ENCODE measurements at regions not wholly inside any gene's neighbourhood (a gene's known extent, or its start where the extent isn't known, plus 50 kb on each side); places are given as distances from the start of the nearest gene placed in this dataset.

DNA sequence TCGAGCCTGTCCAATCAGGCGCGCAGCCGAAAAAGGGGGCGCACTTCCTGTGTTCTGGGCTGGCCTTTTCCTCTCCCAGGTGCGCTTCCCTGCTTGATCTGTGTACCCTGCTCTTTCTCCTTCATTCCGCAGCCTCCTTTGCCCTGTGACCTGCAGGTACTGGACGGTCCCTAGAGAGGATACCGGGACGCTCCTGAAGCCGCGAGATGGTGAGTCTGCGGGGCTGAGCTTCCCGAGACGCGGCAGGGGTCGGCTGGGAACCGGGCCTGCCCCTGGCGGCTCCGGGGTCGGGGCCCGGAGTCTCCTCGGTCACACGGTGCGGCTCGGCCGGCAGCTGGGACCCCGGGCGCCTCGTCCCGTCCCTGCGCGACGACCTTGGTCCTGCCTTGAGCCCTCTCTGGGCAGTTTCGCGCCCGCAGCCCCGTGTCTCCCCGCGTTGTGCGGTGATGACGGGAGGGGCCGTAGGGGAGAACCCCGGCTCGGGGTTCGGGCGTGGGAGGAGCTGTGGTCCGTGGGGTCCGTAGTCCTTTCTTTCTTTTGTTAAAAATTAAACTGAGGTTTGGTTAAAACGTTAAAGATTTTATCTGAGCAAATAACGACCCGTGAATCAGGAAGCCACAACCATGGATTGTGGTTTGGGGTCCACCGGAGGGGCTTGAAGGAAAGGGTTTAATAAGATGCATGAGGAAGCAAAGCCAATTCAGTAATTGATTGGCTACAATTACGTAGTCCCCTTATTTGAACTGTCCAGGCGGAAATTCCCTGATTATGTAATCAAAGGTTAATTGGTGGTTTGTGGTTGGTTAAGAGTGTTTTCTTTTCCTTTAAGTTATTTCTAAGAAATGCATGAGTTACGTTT is 172.8 kb upstream of the ZNF267 start:
- H3K4me2 ChIP-seq (ENCODE audit: low read length): peak overlapping the region; percentile 72
- peak overlapping the region; percentile 77 for H3K4me3 ChIP-seq (ENCODE audit: low read length)
- peak overlapping the region; percentile 27; the same call in 1 of the 2 replicates for H2AFZ ChIP-seq (ENCODE audit: low read depth, low read length)
- peak overlapping the region; percentile 60 for H3K9ac ChIP-seq (ENCODE audit: low read length)
- H3K27ac ChIP-seq (ENCODE audit: low read length): no peak overlapping the region
- peaks cover 19% of the 10 kb centered on the region for H3K36me3 ChIP-seq (replicated peaks; ENCODE audit: low read depth, low read length)
- TF ChIP-seq EZH2phosphoT487 (IDR thresholded peaks at IDR 0.05; ENCODE audit: low read depth) (no peak), CTCF (IDR thresholded peaks at IDR 0.05; ENCODE audit: low read depth, low read length) (0 out of 2 replicates have a peak, but pooled peaks have one; percentile 4)
- H3K27me3 ChIP-seq (ENCODE audit: low read depth, low read length): peaks cover 25% of the 10 kb centered on the region
- no peaks in the 10 kb centered on the region for H3K79me2 ChIP-seq (ENCODE audit: low read length)
- H3K4me1 ChIP-seq (ENCODE audit: low read length): peaks cover 10% of the 10 kb centered on the region
- peaks cover 35% of the 10 kb centered on the region for H4K20me1 ChIP-seq (ENCODE audit: insufficient read depth, low read length)
- no peaks in the 10 kb centered on the region for H3K9me3 ChIP-seq (ENCODE audit: insufficient read depth, low read length)

DNA sequence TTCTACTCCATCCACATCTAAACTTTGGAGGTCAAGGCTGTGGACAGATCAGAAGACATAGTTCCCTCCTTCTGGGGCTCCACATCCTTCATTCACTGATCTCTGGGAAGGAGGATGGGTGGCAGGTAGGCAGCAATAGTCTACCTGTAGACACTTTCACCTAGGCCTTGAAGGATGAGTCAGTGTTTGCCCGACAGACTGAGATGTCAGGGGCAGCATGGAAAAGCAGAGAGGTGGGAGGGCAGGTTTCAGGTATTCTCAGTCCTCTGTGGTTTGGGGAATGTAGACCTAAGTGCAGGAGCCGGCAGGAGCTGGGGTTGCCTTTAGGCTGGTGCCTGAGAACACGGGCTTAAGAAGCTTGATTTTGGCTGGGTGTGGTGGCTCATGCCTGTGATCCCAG is 171.9 kb upstream of the ZNF267 start:
- peak overlapping the region; percentile 72 for H3K4me2 ChIP-seq (ENCODE audit: low read length)
- H3K9me3 ChIP-seq (ENCODE audit: insufficient read depth, low read length): no peaks in the 10 kb centered on the region
- H3K79me2 ChIP-seq (ENCODE audit: low read length): no peaks in the 10 kb centered on the region
- H3K4me1 ChIP-seq (ENCODE audit: low read length): peaks cover 10% of the 10 kb centered on the region
- no peak overlapping the region for H3K9ac ChIP-seq (ENCODE audit: low read length)
- no peak overlapping the region for H3K27ac ChIP-seq (ENCODE audit: low read length)
- peaks cover 19% of the 10 kb centered on the region for H3K36me3 ChIP-seq (replicated peaks; ENCODE audit: low read depth, low read length)
- H2AFZ ChIP-seq (ENCODE audit: low read depth, low read length): no peak overlapping the region
- no peak for TF ChIP-seq CTCF (IDR thresholded peaks at IDR 0.05; ENCODE audit: low read depth, low read length)
- TF ChIP-seq EZH2phosphoT487 (IDR thresholded peaks at IDR 0.05; ENCODE audit: low read depth): no peak
- H4K20me1 ChIP-seq (ENCODE audit: insufficient read depth, low read length): peaks cover 35% of the 10 kb centered on the region
- H3K4me3 ChIP-seq (ENCODE audit: low read length): peak overlapping the region; percentile 77
- H3K27me3 ChIP-seq (ENCODE audit: low read depth, low read length): peaks cover 25% of the 10 kb centered on the region

DNA sequence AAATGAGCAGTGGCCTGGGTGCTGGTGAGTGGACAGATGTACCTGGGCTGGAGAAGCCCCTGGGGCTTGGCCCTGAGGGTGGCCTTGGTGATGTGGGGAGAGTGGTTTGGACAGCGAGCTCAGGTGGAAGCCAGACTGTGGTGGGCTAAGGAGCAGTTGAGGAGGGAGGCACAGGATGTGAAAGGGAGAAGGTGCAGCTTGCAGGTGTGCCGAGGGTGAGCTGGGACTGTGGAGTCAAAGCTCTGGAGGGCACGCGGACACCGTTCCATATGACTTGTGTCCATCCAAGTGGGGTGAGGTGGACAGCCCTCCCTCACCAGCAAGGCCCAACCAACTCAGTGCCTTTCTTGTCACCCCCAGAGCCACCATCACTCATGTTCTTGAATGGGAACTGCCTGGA is 170.8 kb upstream of the ZNF267 start:
- TF ChIP-seq CTCF (IDR thresholded peaks at IDR 0.05; ENCODE audit: low read depth, low read length) (no peak), EZH2phosphoT487 (IDR thresholded peaks at IDR 0.05; ENCODE audit: low read depth) (no peak)
- H3K9ac ChIP-seq (ENCODE audit: low read length): no peak overlapping the region

DNA sequence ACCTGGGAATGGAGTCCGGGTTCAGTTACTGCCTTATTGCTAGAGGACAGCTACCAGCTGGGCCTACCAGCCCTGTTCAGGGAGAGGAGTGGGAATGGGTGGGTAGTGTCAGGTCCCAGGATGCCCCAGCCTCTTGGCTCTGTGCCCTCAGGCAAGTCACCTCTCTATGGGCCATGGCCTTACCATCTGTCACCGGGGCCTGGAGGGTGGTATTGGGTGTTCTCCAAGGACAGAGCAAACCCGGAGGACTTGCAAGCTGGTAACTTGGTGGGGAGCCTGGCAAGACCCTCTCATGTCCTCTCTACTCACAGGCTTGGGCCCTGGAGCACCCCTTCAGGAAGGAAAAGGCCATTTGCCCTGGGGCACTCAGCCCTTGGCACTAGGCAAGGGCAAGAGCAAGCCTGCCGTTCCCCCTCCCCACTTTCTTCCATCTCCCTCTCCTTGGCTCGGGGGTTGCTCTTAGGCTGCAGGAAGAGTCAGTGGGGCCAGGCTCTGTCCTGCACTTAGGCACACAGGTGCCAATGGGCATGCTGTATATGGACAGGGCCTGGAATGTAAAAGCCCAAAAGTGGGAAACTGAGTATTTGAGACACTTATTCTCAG is 170.0 kb upstream of the ZNF267 start:
- no peak overlapping the region for H3K27ac ChIP-seq (ENCODE audit: low read length)
- H3K4me3 ChIP-seq (ENCODE audit: low read length): no peak overlapping the region
- no peak overlapping the region for H3K4me2 ChIP-seq (ENCODE audit: low read length)
- H4K20me1 ChIP-seq (ENCODE audit: insufficient read depth, low read length): peaks cover 35% of the 10 kb centered on the region
- no peak overlapping the region for H3K9ac ChIP-seq (ENCODE audit: low read length)
- H3K4me1 ChIP-seq (ENCODE audit: low read length): peaks cover 10% of the 10 kb centered on the region
- H3K36me3 ChIP-seq (replicated peaks; ENCODE audit: low read depth, low read length): peaks cover 25% of the 10 kb centered on the region
- TF ChIP-seq CTCF (IDR thresholded peaks at IDR 0.05; ENCODE audit: low read depth, low read length): no peak
- no peak for TF ChIP-seq EZH2phosphoT487 (IDR thresholded peaks at IDR 0.05; ENCODE audit: low read depth)
- H3K27me3 ChIP-seq (ENCODE audit: low read depth, low read length): peaks cover 12% of the 10 kb centered on the region
- H3K9me3 ChIP-seq (ENCODE audit: insufficient read depth, low read length): no peaks in the 10 kb centered on the region
- no peaks in the 10 kb centered on the region for H3K79me2 ChIP-seq (ENCODE audit: low read length)
- no peak overlapping the region for H2AFZ ChIP-seq (ENCODE audit: low read depth, low read length)

More for the DNA sequence above, 170.8 kb upstream of the ZNF267 start:
- H3K4me2 ChIP-seq (ENCODE audit: low read length): no peak overlapping the region
- H2AFZ ChIP-seq (ENCODE audit: low read depth, low read length): no peak overlapping the region
- H3K4me3 ChIP-seq (ENCODE audit: low read length): no peak overlapping the region
- H3K36me3 ChIP-seq (replicated peaks; ENCODE audit: low read depth, low read length): peaks cover 20% of the 10 kb centered on the region
- peaks cover 35% of the 10 kb centered on the region for H4K20me1 ChIP-seq (ENCODE audit: insufficient read depth, low read length)
- no peaks in the 10 kb centered on the region for H3K9me3 ChIP-seq (ENCODE audit: insufficient read depth, low read length)
- no peak overlapping the region for H3K27ac ChIP-seq (ENCODE audit: low read length)
- H3K79me2 ChIP-seq (ENCODE audit: low read length): no peaks in the 10 kb centered on the region
- H3K27me3 ChIP-seq (ENCODE audit: low read depth, low read length): peaks cover 18% of the 10 kb centered on the region
- peaks cover 10% of the 10 kb centered on the region for H3K4me1 ChIP-seq (ENCODE audit: low read length)

Measured in OCI-LY3 (cell line).